ENCODE measurements at regions not wholly inside any gene's neighbourhood (a gene's known extent, or its start where the extent isn't known, plus 50 kb on each side); places are given as distances from the start of the nearest gene placed in this dataset.

DNA sequence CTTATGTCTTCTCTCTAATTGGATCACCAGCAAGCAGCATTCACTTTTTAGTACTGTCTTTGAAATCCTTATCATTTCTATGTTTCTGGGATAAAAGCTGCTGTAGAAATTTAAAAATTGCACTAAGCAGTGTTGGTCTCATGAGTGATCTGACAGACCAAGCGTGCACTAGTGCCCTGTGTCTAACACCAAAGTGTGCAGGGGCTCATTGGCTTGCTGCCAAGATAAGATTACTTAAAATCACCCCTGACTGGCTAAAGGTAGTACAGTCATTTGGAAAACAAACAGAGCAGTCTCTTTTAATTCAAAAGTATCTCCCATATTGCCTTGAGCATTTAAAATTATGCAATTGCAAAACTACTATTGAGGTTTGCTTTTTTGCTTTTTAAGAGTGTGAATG is 304.6 kb downstream of the ARAP2 start (continued):
- TF ChIP-seq HDAC2 (IDR thresholded peaks at IDR 0.05; ENCODE audit: borderline replicate concordance in 1 of 2, low read depth in 2 of 2, low read length in 2 of 2) (no peak), BCL11A (IDR thresholded peaks at IDR 0.05; ENCODE audit: low read depth in 2 of 2, low read length in 2 of 2) (no peak), HDAC6 (IDR thresholded peaks at IDR 0.05; ENCODE audit: low read depth, low read length) (no peak), SP4 (IDR thresholded peaks at IDR 0.05; ENCODE audit: low read length) (no peak)
